A673 (cell line): ENCODE measurements at regions not wholly inside any gene's neighbourhood (a gene's known extent, or its start where the extent isn't known, plus 50 kb on each side); places are given as distances from the start of the nearest gene placed in this dataset.

Experiments
- BruUV-seq: library from RNA; stranded (reverse); fragments of 400-500 nt; replicated peaks from 2 replicates; lab custom pipeline; 2021; lab: Mats Ljungman, UMichigan
- CTCF ChIA-PET: fragments of 300-600 bp; sonication (Branson Sonifier 250); formaldehyde crosslinking; loops from one replicate; lab custom pipeline; 2022; ENCODE audit warnings: antibody characterized with exemption; lab: Charles Lee
- POLR2A ChIA-PET: fragments of 300-600 bp; sonication (Branson Sonifier 250); formaldehyde crosslinking; loops from one replicate; lab custom pipeline; 2022; ENCODE audit warnings: antibody characterized with exemption; ENCODE audit not compliant: low non-redundant PET; lab: Charles Lee
- DNase-seq: peaks from one replicate; pipeline ENCODE4 v3.0.0-alpha.2; 2015; ENCODE audit warnings: low spot score
- H3K27ac ChIP-seq: fragments of 200-600 bp; sonication (generic); 2 replicates; pipeline ENCODE4 v1.5.1; 2016; ENCODE audit warnings: mixed run types, low read depth, mild to moderate bottlenecking, mixed read lengths, antibody characterized with exemption, low read length; ENCODE audit not compliant: poor library complexity, severe bottlenecking
- H3K27me3 ChIP-seq: fragments of 200-600 bp; sonication (generic); replicated peaks from 2 replicates; pipeline ENCODE4 v1.6.1; 2017; ENCODE audit warnings: mixed run types, low read depth, mild to moderate bottlenecking, mixed read lengths, antibody characterized with exemption, low read length; ENCODE audit not compliant: insufficient read depth, poor library complexity
- H3K36me3 ChIP-seq: fragments of 200-600 bp; sonication (generic); 2 replicates; pipeline ENCODE4 v1.6.1; 2016; ENCODE audit warnings: mixed run types, mild to moderate bottlenecking, mixed read lengths, antibody characterized with exemption, low read length; ENCODE audit not compliant: insufficient read depth, poor library complexity, severe bottlenecking
- H3K4me1 ChIP-seq: fragments of 200-600 bp; sonication (generic); 2 replicates; pipeline ENCODE4 v1.6.1; 2017; ENCODE audit warnings: mixed run types, mild to moderate bottlenecking, mixed read lengths, antibody characterized with exemption, low read length; ENCODE audit not compliant: insufficient read depth, poor library complexity, severe bottlenecking
- H3K4me3 ChIP-seq: fragments of 200-600 bp; sonication (generic); 2 replicates; pipeline ENCODE4 v1.5.1; 2016; ENCODE audit warnings: low read depth, mixed run types, mild to moderate bottlenecking, mixed read lengths, low read length; ENCODE audit not compliant: poor library complexity, severe bottlenecking
- H3K9me3 ChIP-seq: fragments of 200-600 bp; sonication (generic); 2 replicates; pipeline ENCODE4 v1.6.1; 2016; ENCODE audit warnings: mixed run types, low read depth, mild to moderate bottlenecking, mixed read lengths, antibody characterized with exemption, low read length; ENCODE audit not compliant: poor library complexity, severe bottlenecking
- EZH2 ChIP-seq: fragments of 200-600 bp; sonication (generic); IDR thresholded peaks from 2 replicates; pipeline ENCODE4 v1.6.1; 2017; ENCODE audit warnings: borderline replicate concordance, low read depth, mild to moderate bottlenecking, mixed read lengths, antibody characterized with exemption, low read length; ENCODE audit not compliant: poor library complexity, severe bottlenecking
- intact Hi-C: fragments of 100-400 bp; cut with micrococcal nuclease; formaldehyde crosslinking; loops from one replicate; pipeline ENCODE4 v1.10.0; 2022; ENCODE audit not compliant: unreplicated experiment
- TF ChIP-seq, protein P1 (sequence below): fragments of 300-800, 200-600 bp; sonication (generic); conservative IDR thresholded peaks from 2 replicates; pipeline ENCODE4 v1.5.1; 2017; ENCODE audit warnings: low read depth, mild to moderate bottlenecking, antibody characterized with exemption, low read length, moderate library complexity, mixed read lengths

DNA sequence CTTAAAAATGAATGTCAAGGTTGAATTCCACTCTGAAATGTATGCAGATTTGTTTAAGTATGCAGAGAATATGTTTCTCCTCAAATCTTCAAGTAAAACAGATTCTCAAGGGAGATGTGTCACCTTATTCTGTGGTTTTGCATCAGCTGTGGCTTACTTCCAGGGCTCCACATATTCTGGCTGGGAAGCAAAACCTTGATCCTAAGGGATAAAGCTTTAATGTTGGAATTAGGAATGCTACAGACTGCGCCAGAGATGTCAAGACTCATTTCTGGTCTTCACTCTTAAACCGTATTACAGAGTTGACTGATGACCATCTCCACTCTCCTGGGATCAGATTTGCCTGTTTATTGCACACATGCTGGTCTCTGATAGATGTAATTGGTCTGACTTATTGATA lies 143.9 kb upstream of the DIPK2B start:
- no peak for DNase-seq
- Histone ChIP-seq H3K9me3 (no peaks in the 10 kb centered on the region), H3K36me3 (no peaks in the 10 kb centered on the region), H3K27ac (no peak overlapping the region), H3K27me3 (no peaks in the 10 kb centered on the region), H3K4me1 (no peaks in the 10 kb centered on the region), H3K4me3 (no peak overlapping the region)
- intact Hi-C loops, result no loop called here
- POLR2A ChIA-PET, result no interaction called here
- BruUV-seq, result no TSS peak
- CTCF ChIA-PET, result no interaction called here
- TF ChIP-seq, protein P1, sequence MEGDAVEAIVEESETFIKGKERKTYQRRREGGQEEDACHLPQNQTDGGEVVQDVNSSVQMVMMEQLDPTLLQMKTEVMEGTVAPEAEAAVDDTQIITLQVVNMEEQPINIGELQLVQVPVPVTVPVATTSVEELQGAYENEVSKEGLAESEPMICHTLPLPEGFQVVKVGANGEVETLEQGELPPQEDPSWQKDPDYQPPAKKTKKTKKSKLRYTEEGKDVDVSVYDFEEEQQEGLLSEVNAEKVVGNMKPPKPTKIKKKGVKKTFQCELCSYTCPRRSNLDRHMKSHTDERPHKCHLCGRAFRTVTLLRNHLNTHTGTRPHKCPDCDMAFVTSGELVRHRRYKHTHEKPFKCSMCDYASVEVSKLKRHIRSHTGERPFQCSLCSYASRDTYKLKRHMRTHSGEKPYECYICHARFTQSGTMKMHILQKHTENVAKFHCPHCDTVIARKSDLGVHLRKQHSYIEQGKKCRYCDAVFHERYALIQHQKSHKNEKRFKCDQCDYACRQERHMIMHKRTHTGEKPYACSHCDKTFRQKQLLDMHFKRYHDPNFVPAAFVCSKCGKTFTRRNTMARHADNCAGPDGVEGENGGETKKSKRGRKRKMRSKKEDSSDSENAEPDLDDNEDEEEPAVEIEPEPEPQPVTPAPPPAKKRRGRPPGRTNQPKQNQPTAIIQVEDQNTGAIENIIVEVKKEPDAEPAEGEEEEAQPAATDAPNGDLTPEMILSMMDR, result no peak
- TF ChIP-seq EZH2, result no peak

GRCh38 chrX:45329217-45329616 lies 128.5 kb upstream of the DIPK2B start:
- POLR2A ChIA-PET, result no interaction called here
- intact Hi-C loops, result no loop called here
- no peaks in the 10 kb centered on the region for H3K9me3 ChIP-seq
- H3K4me1 ChIP-seq, result no peaks in the 10 kb centered on the region
- no peaks in the 10 kb centered on the region for H3K27me3 ChIP-seq
- BruUV-seq, result no TSS peak
- DNase-seq, result no peak
- H3K27ac ChIP-seq, result no peak overlapping the region
- CTCF ChIA-PET, result no interaction called here
- no peak for TF ChIP-seq EZH2
- TF ChIP-seq, protein P1, result no peak
- no peak overlapping the region for H3K4me3 ChIP-seq
- no peaks in the 10 kb centered on the region for H3K36me3 ChIP-seq

DNA sequence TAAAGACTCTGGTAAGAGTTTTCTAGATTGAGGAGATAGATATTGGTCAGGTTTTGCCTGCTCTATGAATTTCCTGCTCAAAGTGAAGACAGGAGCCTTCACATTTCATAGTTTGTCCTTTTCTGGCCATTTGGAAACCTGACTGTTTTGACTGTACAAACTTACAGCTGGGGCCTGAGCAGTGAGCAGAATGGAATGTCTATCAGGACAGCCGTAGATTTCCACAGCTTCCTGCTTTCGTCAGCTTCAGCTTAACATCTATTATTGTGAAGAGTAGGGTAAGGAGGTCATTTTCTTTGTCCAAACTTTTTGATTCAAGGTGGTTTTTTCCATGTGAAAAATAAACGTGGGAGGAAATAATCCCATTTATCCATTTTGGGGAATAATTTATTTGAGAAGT lies 124.3 kb upstream of the DIPK2B start:
- Histone ChIP-seq H3K27me3 (no peaks in the 10 kb centered on the region), H3K9me3 (no peaks in the 10 kb centered on the region), H3K27ac (no peak overlapping the region), H3K4me1 (peaks cover 4% of the 10 kb centered on the region), H3K36me3 (no peaks in the 10 kb centered on the region), H3K4me3 (no peak overlapping the region)
- intact Hi-C loops, result no loop called here
- CTCF ChIA-PET, result no interaction called here
- no peak for TF ChIP-seq EZH2
- TF ChIP-seq, protein P1, result no peak
- no TSS peak for BruUV-seq
- POLR2A ChIA-PET, result no interaction called here
- DNase-seq, result no peak
